ENCODE measurements at regions not wholly inside any gene's neighbourhood (a gene's known extent, or its start where the extent isn't known, plus 50 kb on each side); places are given as distances from the start of the nearest gene placed in this dataset.

DNA sequence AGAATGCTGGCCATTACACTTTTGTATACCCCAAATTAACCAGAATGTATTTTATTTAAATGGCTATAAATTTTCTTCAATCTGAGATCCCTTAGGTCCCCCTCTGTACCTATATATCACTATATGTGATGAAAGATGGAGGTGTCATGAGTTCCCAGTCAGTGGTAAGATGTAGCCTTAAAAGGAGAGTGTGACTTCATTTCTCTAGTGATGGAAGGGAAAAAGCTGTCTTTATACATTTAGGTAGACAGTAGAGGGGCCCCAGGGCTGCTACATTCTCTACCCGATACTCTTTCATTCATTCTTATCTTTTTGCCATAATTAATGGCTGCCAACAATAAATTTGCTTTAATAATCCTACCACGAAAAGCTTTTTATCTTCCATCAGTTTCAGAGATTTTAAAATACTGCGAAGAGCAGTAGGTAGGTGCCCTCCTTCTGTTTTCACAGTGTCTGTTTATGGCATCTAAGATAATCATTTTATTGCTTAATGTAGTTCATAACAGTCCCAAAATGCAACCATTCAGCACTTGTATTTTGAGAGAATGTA is 301.3 kb downstream of the ZNF608 start:
- DNase-seq: no peak
- H2AFZ ChIP-seq (ENCODE audit: insufficient read depth, low read depth, low read length, poor library complexity, severe bottlenecking): no peak overlapping the region
- no peaks in the 10 kb centered on the region for H3K27me3 ChIP-seq (ENCODE audit: control insufficient read depth in 2 of 2, insufficient read depth in 2 of 2, low read length in 2 of 2)
- Mint-ChIP-seq H3K4me3 (no peak overlapping the region), H3K4me1 (no peaks in the 10 kb centered on the region), H3K27me3 (ENCODE audit: low read depth in 3 of 3) (peaks cover 0 to 1% (median 0%) of the 10 kb centered on the region in 3 donors), H3K36me3 (no peaks in the 10 kb centered on the region), H3K9me3 (peaks cover 0 to 4% (median 0%) of the 10 kb centered on the region in 7 donors), H3K27ac (no peak overlapping the region)
- H3K4me2 ChIP-seq (replicated peaks; ENCODE audit: extremely low read depth, low read length, poor library complexity, severe bottlenecking): no peak overlapping the region
- no peak overlapping the region for H3K27ac ChIP-seq (ENCODE audit: low read depth in 1 of 2, low read length in 2 of 2)
- intact Hi-C loops (cut with micrococcal nuclease): no loop called here
- H4K20me1 ChIP-seq (ENCODE audit: insufficient read depth, low read length): no peaks in the 10 kb centered on the region
- no peak overlapping the region for H3K4me3 ChIP-seq (replicated peaks in 1 of 3; ENCODE audit: low read depth in 2 of 3, low read length in 3 of 3)
- WGBS (ENCODE audit: insufficient coverage): no CpG with 5 or more reads among the region's 3 CpGs
- H3K9me3 ChIP-seq (replicated peaks in 1 of 2; ENCODE audit: control insufficient read depth in 1 of 2, insufficient read depth in 1 of 2, low read length in 2 of 2): no peaks in the 10 kb centered on the region
- H3K79me2 ChIP-seq (ENCODE audit: insufficient read depth, low read length): no peaks in the 10 kb centered on the region
- TF ChIP-seq, protein P1, sequence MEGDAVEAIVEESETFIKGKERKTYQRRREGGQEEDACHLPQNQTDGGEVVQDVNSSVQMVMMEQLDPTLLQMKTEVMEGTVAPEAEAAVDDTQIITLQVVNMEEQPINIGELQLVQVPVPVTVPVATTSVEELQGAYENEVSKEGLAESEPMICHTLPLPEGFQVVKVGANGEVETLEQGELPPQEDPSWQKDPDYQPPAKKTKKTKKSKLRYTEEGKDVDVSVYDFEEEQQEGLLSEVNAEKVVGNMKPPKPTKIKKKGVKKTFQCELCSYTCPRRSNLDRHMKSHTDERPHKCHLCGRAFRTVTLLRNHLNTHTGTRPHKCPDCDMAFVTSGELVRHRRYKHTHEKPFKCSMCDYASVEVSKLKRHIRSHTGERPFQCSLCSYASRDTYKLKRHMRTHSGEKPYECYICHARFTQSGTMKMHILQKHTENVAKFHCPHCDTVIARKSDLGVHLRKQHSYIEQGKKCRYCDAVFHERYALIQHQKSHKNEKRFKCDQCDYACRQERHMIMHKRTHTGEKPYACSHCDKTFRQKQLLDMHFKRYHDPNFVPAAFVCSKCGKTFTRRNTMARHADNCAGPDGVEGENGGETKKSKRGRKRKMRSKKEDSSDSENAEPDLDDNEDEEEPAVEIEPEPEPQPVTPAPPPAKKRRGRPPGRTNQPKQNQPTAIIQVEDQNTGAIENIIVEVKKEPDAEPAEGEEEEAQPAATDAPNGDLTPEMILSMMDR (IDR thresholded peaks at IDR 0.05): no peak
- H3K4me1 ChIP-seq (ENCODE audit: control insufficient read depth in 1 of 2, insufficient read depth in 2 of 2, low read length in 2 of 2): no peaks in the 10 kb centered on the region
- H3K36me3 ChIP-seq (replicated peaks in 1 of 2; ENCODE audit: control insufficient read depth in 1 of 2, insufficient read depth in 2 of 2, low read length in 2 of 2): no peaks in the 10 kb centered on the region
- no peak overlapping the region for H3K9ac ChIP-seq (ENCODE audit: insufficient read depth, low read length, poor library complexity, severe bottlenecking)

DNA sequence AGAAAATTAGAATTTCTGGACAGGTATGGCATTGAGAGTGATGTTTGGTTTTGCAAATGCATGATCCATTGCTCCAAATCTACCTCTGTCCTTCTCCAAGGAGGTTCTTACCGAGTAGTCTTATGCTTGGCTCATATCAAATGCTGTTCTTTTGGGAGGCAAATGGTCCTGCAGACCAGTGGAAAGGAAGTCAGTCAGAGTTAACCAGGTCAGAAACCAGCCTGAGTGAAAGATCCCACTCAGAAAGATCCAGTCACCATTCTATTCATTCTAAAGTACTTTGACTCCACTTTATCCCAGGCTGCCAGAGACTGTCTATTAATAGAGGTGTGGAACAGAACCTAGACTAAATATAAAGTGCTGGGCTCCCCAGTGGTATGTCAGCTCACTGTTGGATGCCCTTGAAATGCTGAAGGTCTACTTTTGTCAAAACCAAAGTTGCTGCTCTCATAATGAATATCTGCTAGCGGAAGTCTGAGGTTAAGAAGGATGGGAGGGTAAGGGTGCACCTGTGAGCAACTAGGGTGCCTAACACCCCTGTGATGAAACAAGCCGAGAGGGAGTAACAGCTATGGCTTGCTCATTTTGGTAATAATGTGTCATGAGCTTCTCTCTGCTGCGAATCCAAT is 302.2 kb downstream of the ZNF608 start:
- H3K36me3 Mint-ChIP-seq: no peaks in the 10 kb centered on the region
- intact Hi-C loops (cut with micrococcal nuclease): no loop called here
- H3K4me3 Mint-ChIP-seq: no peak overlapping the region
- TF ChIP-seq, protein P1 (IDR thresholded peaks at IDR 0.05): no peak
- no peaks in the 10 kb centered on the region for H3K27me3 ChIP-seq (ENCODE audit: control insufficient read depth in 2 of 2, insufficient read depth in 2 of 2, low read length in 2 of 2)
- no peaks in the 10 kb centered on the region for H3K4me1 Mint-ChIP-seq
- H3K27ac Mint-ChIP-seq: no peak overlapping the region
- H3K36me3 ChIP-seq (replicated peaks in 1 of 2; ENCODE audit: control insufficient read depth in 1 of 2, insufficient read depth in 2 of 2, low read length in 2 of 2): no peaks in the 10 kb centered on the region
- H3K27me3 Mint-ChIP-seq (ENCODE audit: low read depth in 3 of 3): peaks cover 0 to 1% (median 0%) of the 10 kb centered on the region in 3 donors
- H3K9me3 ChIP-seq (replicated peaks in 1 of 2; ENCODE audit: control insufficient read depth in 1 of 2, insufficient read depth in 1 of 2, low read length in 2 of 2): no peaks in the 10 kb centered on the region
- H3K9me3 Mint-ChIP-seq: peaks cover 0 to 4% (median 0%) of the 10 kb centered on the region in 7 donors
- H3K9ac ChIP-seq (ENCODE audit: insufficient read depth, low read length, poor library complexity, severe bottlenecking): no peak overlapping the region
- H3K79me2 ChIP-seq (ENCODE audit: insufficient read depth, low read length): no peaks in the 10 kb centered on the region
- no peak overlapping the region for H3K4me3 ChIP-seq (replicated peaks in 1 of 3; ENCODE audit: low read depth in 2 of 3, low read length in 3 of 3)
- no peak for DNase-seq
- no peaks in the 10 kb centered on the region for H4K20me1 ChIP-seq (ENCODE audit: insufficient read depth, low read length)
- H3K4me2 ChIP-seq (replicated peaks; ENCODE audit: extremely low read depth, low read length, poor library complexity, severe bottlenecking): no peak overlapping the region
- 92% methylated on average over 2 of the region's 4 CpGs for WGBS (ENCODE audit: insufficient coverage)
- H3K27ac ChIP-seq (ENCODE audit: low read depth in 1 of 2, low read length in 2 of 2): no peak overlapping the region
- no peaks in the 10 kb centered on the region for H3K4me1 ChIP-seq (ENCODE audit: control insufficient read depth in 1 of 2, insufficient read depth in 2 of 2, low read length in 2 of 2)
- H2AFZ ChIP-seq (ENCODE audit: insufficient read depth, low read depth, low read length, poor library complexity, severe bottlenecking): no peak overlapping the region

All from CD14-positive monocyte (primary cell).